Nephron progenitor cell (in vitro differentiated cells): ENCODE measurements at regions not wholly inside any gene's neighbourhood (a gene's known extent, or its start where the extent isn't known, plus 50 kb on each side); places are given as distances from the start of the nearest gene placed in this dataset.
A peak's percentile ranks its signal among the peaks of the same experiment; 100 is the strongest.

Experiments used
- DNase-seq: peaks from one replicate; pipeline ENCODE4 v3.0.0; 2021
- H3K27ac Mint-ChIP-seq: 2 replicates; pipeline ENCODE4 v1.8.0; 2021; ENCODE audit warnings: mild to moderate bottlenecking, moderate library complexity, mixed read lengths
- H3K27me3 Mint-ChIP-seq: 2 replicates; pipeline ENCODE4 v1.8.0; 2021; ENCODE audit warnings: mild to moderate bottlenecking, low read depth, mixed read lengths; ENCODE audit not compliant: poor library complexity
- H3K36me3 Mint-ChIP-seq: 2 replicates; pipeline ENCODE4 v1.8.0; 2021; ENCODE audit warnings: low read depth, mixed read lengths
- H3K4me1 Mint-ChIP-seq: 2 replicates; pipeline ENCODE4 v1.8.0; 2021; ENCODE audit warnings: mixed read lengths
- H3K4me3 Mint-ChIP-seq: 2 replicates; pipeline ENCODE4 v1.8.0; 2021; ENCODE audit warnings: mild to moderate bottlenecking, moderate library complexity, mixed read lengths
- H3K9me3 Mint-ChIP-seq: 2 replicates; pipeline ENCODE4 v1.8.0; 2021; ENCODE audit warnings: mild to moderate bottlenecking, moderate library complexity, mixed read lengths
- CTCF ChIP-seq: fragments of 200-600 bp; sonication (generic); IDR thresholded peaks from 2 replicates; pipeline ENCODE4 v1.5.0; 2021; ENCODE audit warnings: antibody characterized with exemption

GRCh38 chr11:103651341-103651998 is 385.0 kb upstream of the DDI1 start:
- Mint-ChIP-seq H3K27me3 (peaks cover 7% of the 10 kb centered on the region), H3K9me3 (peaks cover 22% of the 10 kb centered on the region), H3K4me1 (no peaks in the 10 kb centered on the region), H3K27ac (no peak overlapping the region), H3K36me3 (no peaks in the 10 kb centered on the region), H3K4me3 (no peak overlapping the region)
- no peak for TF ChIP-seq CTCF
- no peak for DNase-seq

- TF ChIP-seq CTCF: no peak
- Mint-ChIP-seq H3K27me3 (peaks cover 7% of the 10 kb centered on the region), H3K4me3 (no peak overlapping the region), H3K4me1 (no peaks in the 10 kb centered on the region), H3K36me3 (no peaks in the 10 kb centered on the region), H3K9me3 (peaks cover 22% of the 10 kb centered on the region), H3K27ac (no peak overlapping the region)
- no peak for DNase-seq
Measured at GRCh38 chr11:103652013-103652412, 384.4 kb upstream of the DDI1 start.

GRCh38 chr11:103656382-103656781 is 380.1 kb upstream of the DDI1 start:
- DNase-seq: no peak
- TF ChIP-seq CTCF: no peak
- peaks cover 4% of the 10 kb centered on the region for H3K27me3 Mint-ChIP-seq
- peaks cover 13% of the 10 kb centered on the region for H3K9me3 Mint-ChIP-seq
- no peak overlapping the region for H3K4me3 Mint-ChIP-seq
- no peak overlapping the region for H3K27ac Mint-ChIP-seq
- no peaks in the 10 kb centered on the region for H3K4me1 Mint-ChIP-seq
- no peaks in the 10 kb centered on the region for H3K36me3 Mint-ChIP-seq

GRCh38 chr11:103659206-103659618 is 377.2 kb upstream of the DDI1 start:
- no peaks in the 10 kb centered on the region for H3K27me3 Mint-ChIP-seq
- no peak overlapping the region for H3K27ac Mint-ChIP-seq

GRCh38 chr11:103659743-103660142 is 376.7 kb upstream of the DDI1 start:
- Mint-ChIP-seq H3K4me1 (no peaks in the 10 kb centered on the region), H3K27ac (no peak overlapping the region), H3K36me3 (no peaks in the 10 kb centered on the region), H3K9me3 (no peaks in the 10 kb centered on the region), H3K27me3 (no peaks in the 10 kb centered on the region), H3K4me3 (no peak overlapping the region)
- TF ChIP-seq CTCF: no peak
- DNase-seq: no peak

More at GRCh38 chr11:103659206-103659618, 377.2 kb upstream of the DDI1 start:
- peak; percentile 28 for TF ChIP-seq CTCF
- DNase-seq: no peak
- H3K36me3 Mint-ChIP-seq: no peaks in the 10 kb centered on the region
- H3K4me3 Mint-ChIP-seq: no peak overlapping the region
- H3K4me1 Mint-ChIP-seq: no peaks in the 10 kb centered on the region
- no peaks in the 10 kb centered on the region for H3K9me3 Mint-ChIP-seq

- H3K4me3 Mint-ChIP-seq: no peak overlapping the region
- no peaks in the 10 kb centered on the region for H3K9me3 Mint-ChIP-seq
- no peaks in the 10 kb centered on the region for H3K27me3 Mint-ChIP-seq
- TF ChIP-seq CTCF: no peak
- no peaks in the 10 kb centered on the region for H3K4me1 Mint-ChIP-seq
- no peaks in the 10 kb centered on the region for H3K36me3 Mint-ChIP-seq
- H3K27ac Mint-ChIP-seq: no peak overlapping the region
- no peak for DNase-seq
Measured at GRCh38 chr11:103661185-103661584, 375.3 kb upstream of the DDI1 start.
